ENCODE measurements at regions not wholly inside any gene's neighbourhood (a gene's known extent, or its start where the extent isn't known, plus 50 kb on each side); places are given as distances from the start of the nearest gene placed in this dataset.

GRCh38 chr3:74054566-74054965 is 429.8 kb upstream of the PDZRN3 start:
- H3K36me3 ChIP-seq: no peaks in the 10 kb centered on the region
- H3K4me1 ChIP-seq: no peaks in the 10 kb centered on the region
- no peak overlapping the region for H3K27ac ChIP-seq
- DNase-seq (ENCODE audit: low spot score): no peak
- H3K4me3 ChIP-seq: no peak overlapping the region
- H3K9me3 ChIP-seq: no peaks in the 10 kb centered on the region
- TF ChIP-seq CTCF (IDR thresholded peaks at IDR 0.05): no peak
- H3K27me3 ChIP-seq: no peaks in the 10 kb centered on the region

- Histone ChIP-seq H3K4me3 (no peak overlapping the region), H3K36me3 (no peaks in the 10 kb centered on the region), H3K27ac (no peak overlapping the region), H3K4me1 (no peaks in the 10 kb centered on the region), H3K27me3 (no peaks in the 10 kb centered on the region), H3K9me3 (no peaks in the 10 kb centered on the region)
- no peak for TF ChIP-seq CTCF (IDR thresholded peaks at IDR 0.05)
- DNase-seq (ENCODE audit: low spot score): no peak
These were observed 429.3 kb upstream of the PDZRN3 start for GRCh38 chr3:74053970-74054516.

GRCh38 chr3:74049444-74049843 is 424.7 kb upstream of the PDZRN3 start:
- Histone ChIP-seq H3K27me3 (no peaks in the 10 kb centered on the region), H3K36me3 (no peaks in the 10 kb centered on the region), H3K4me3 (no peak overlapping the region), H3K9me3 (no peaks in the 10 kb centered on the region), H3K27ac (no peak overlapping the region), H3K4me1 (no peaks in the 10 kb centered on the region)
- no peak for TF ChIP-seq CTCF (IDR thresholded peaks at IDR 0.05)
- DNase-seq (ENCODE audit: low spot score): no peak

GRCh38 chr3:74048699-74049098 is 424.0 kb upstream of the PDZRN3 start:
- DNase-seq (ENCODE audit: low spot score): no peak
- no peaks in the 10 kb centered on the region for H3K9me3 ChIP-seq
- no peaks in the 10 kb centered on the region for H3K27me3 ChIP-seq
- no peak overlapping the region for H3K4me3 ChIP-seq
- H3K27ac ChIP-seq: no peak overlapping the region
- no peak for TF ChIP-seq CTCF (IDR thresholded peaks at IDR 0.05)
- H3K4me1 ChIP-seq: no peaks in the 10 kb centered on the region
- no peaks in the 10 kb centered on the region for H3K36me3 ChIP-seq

- H3K27ac ChIP-seq: no peak overlapping the region
- no peaks in the 10 kb centered on the region for H3K4me1 ChIP-seq
- no peak for DNase-seq (ENCODE audit: low spot score)
These were observed 420.3 kb upstream of the PDZRN3 start for GRCh38 chr3:74045000-74045399.

More at GRCh38 chr3:74045000-74045399, 420.3 kb upstream of the PDZRN3 start:
- Histone ChIP-seq H3K36me3 (no peaks in the 10 kb centered on the region), H3K27me3 (no peaks in the 10 kb centered on the region), H3K4me3 (no peak overlapping the region), H3K9me3 (no peaks in the 10 kb centered on the region)
- no peak for TF ChIP-seq CTCF (IDR thresholded peaks at IDR 0.05)
